ENCODE measurements at regions not wholly inside any gene's neighbourhood (a gene's known extent, or its start where the extent isn't known, plus 50 kb on each side); places are given as distances from the start of the nearest gene placed in this dataset.

DNA sequence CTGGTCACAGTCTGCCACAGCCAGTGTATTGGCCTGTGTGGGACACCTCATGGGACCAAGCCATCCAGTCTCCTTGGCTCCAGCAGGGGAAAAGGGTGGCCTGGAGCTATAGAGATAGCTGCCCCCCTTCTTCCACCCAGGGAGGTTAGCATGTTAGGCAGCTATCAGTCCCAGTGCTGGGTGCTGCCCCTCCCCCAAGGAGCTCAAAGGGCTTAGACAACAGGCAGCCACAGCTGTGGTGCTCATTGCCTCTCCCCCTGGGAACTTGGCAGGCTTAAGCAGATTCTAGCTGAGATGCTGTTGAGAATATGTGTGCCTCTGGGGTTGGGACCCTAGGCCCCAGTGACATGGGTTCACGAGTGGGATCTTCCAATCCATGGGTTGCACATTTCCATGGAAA, 226.0 kb upstream of the PTGER4 start:
- no peak overlapping the region for H3K4me3 ChIP-seq (ENCODE audit: low read depth, low read length, poor library complexity, severe bottlenecking)
- peaks cover 3% of the 10 kb centered on the region for H3K9me3 ChIP-seq (ENCODE audit: low read length)
- no peak overlapping the region for H3K4me2 ChIP-seq (ENCODE audit: low read length)

GRCh38 chr5:40452874-40453624, 226.7 kb upstream of the PTGER4 start:
- Histone ChIP-seq H3K36me3 (ENCODE audit: insufficient read depth, low read length) (no peaks in the 10 kb centered on the region), H3K79me2 (ENCODE audit: insufficient read depth, low read length) (no peaks in the 10 kb centered on the region), H2AFZ (ENCODE audit: low read length) (no peak overlapping the region), H3K4me3 (ENCODE audit: low read depth, low read length, poor library complexity, severe bottlenecking) (no peak overlapping the region), H3K9ac (ENCODE audit: low read length) (no peak overlapping the region), H3K27ac (ENCODE audit: low read depth, low read length, poor library complexity, severe bottlenecking) (no peak overlapping the region), H3K4me1 (ENCODE audit: insufficient read depth, low read length, severe bottlenecking) (no peaks in the 10 kb centered on the region), H4K20me1 (ENCODE audit: insufficient read depth, low read length) (no peaks in the 10 kb centered on the region), H3K9me2 (ENCODE audit: low read depth, low read length) (no peaks in the 10 kb centered on the region), H3K4me2 (ENCODE audit: low read length) (no peak overlapping the region), H3F3A (ENCODE audit: insufficient read depth, low read length) (no peaks in the 10 kb centered on the region), H3K9me3 (ENCODE audit: low read length) (peaks cover 3% of the 10 kb centered on the region), H3K27me3 (ENCODE audit: insufficient read depth, low read length) (no peaks in the 10 kb centered on the region)
- no peak for TF ChIP-seq EZH2 (IDR thresholded peaks at IDR 0.05; ENCODE audit: borderline replicate concordance, low read length)
- TF ChIP-seq, protein P1, sequence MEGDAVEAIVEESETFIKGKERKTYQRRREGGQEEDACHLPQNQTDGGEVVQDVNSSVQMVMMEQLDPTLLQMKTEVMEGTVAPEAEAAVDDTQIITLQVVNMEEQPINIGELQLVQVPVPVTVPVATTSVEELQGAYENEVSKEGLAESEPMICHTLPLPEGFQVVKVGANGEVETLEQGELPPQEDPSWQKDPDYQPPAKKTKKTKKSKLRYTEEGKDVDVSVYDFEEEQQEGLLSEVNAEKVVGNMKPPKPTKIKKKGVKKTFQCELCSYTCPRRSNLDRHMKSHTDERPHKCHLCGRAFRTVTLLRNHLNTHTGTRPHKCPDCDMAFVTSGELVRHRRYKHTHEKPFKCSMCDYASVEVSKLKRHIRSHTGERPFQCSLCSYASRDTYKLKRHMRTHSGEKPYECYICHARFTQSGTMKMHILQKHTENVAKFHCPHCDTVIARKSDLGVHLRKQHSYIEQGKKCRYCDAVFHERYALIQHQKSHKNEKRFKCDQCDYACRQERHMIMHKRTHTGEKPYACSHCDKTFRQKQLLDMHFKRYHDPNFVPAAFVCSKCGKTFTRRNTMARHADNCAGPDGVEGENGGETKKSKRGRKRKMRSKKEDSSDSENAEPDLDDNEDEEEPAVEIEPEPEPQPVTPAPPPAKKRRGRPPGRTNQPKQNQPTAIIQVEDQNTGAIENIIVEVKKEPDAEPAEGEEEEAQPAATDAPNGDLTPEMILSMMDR (IDR thresholded peaks at IDR 0.05; ENCODE audit: low read length): no peak

More for the DNA sequence above, 226.0 kb upstream of the PTGER4 start:
- Histone ChIP-seq H2AFZ (ENCODE audit: low read length) (no peak overlapping the region), H3K36me3 (ENCODE audit: insufficient read depth, low read length) (no peaks in the 10 kb centered on the region), H3K79me2 (ENCODE audit: insufficient read depth, low read length) (no peaks in the 10 kb centered on the region), H3K9ac (ENCODE audit: low read length) (no peak overlapping the region), H3K4me1 (ENCODE audit: insufficient read depth, low read length, severe bottlenecking) (no peaks in the 10 kb centered on the region), H3K27ac (ENCODE audit: low read depth, low read length, poor library complexity, severe bottlenecking) (no peak overlapping the region), H3F3A (ENCODE audit: insufficient read depth, low read length) (no peaks in the 10 kb centered on the region), H3K27me3 (ENCODE audit: insufficient read depth, low read length) (no peaks in the 10 kb centered on the region), H3K9me2 (ENCODE audit: low read depth, low read length) (no peaks in the 10 kb centered on the region), H4K20me1 (ENCODE audit: insufficient read depth, low read length) (no peaks in the 10 kb centered on the region)
- TF ChIP-seq EZH2 (IDR thresholded peaks at IDR 0.05; ENCODE audit: borderline replicate concordance, low read length): no peak
- TF ChIP-seq, protein P1 (IDR thresholded peaks at IDR 0.05; ENCODE audit: low read length): no peak

- Histone ChIP-seq H3K9me3 (ENCODE audit: low read length) (peaks cover 7% of the 10 kb centered on the region), H3K4me1 (ENCODE audit: insufficient read depth, low read length, severe bottlenecking) (peaks cover 7% of the 10 kb centered on the region), H3K9ac (ENCODE audit: low read length) (no peak overlapping the region), H3K36me3 (ENCODE audit: insufficient read depth, low read length) (no peaks in the 10 kb centered on the region), H2AFZ (ENCODE audit: low read length) (no peak overlapping the region), H3K4me2 (ENCODE audit: low read length) (no peak overlapping the region), H3K27ac (ENCODE audit: low read depth, low read length, poor library complexity, severe bottlenecking) (no peak overlapping the region), H3K79me2 (ENCODE audit: insufficient read depth, low read length) (no peaks in the 10 kb centered on the region), H3K9me2 (ENCODE audit: low read depth, low read length) (no peaks in the 10 kb centered on the region), H3K27me3 (ENCODE audit: insufficient read depth, low read length) (no peaks in the 10 kb centered on the region), H4K20me1 (ENCODE audit: insufficient read depth, low read length) (no peaks in the 10 kb centered on the region), H3F3A (ENCODE audit: insufficient read depth, low read length) (no peaks in the 10 kb centered on the region; the same call in 1 of the 2 replicates), H3K4me3 (ENCODE audit: low read depth, low read length, poor library complexity, severe bottlenecking) (no peak overlapping the region)
- TF ChIP-seq, protein P1 (IDR thresholded peaks at IDR 0.05; ENCODE audit: low read length): no peak
- TF ChIP-seq EZH2 (IDR thresholded peaks at IDR 0.05; ENCODE audit: borderline replicate concordance, low read length): no peak
These were observed 232.3 kb upstream of the PTGER4 start for GRCh38 chr5:40447438-40447837.
